K562 (cell line): ENCODE measurements at regions not wholly inside any gene's neighbourhood (a gene's known extent, or its start where the extent isn't known, plus 50 kb on each side); places are given as distances from the start of the nearest gene placed in this dataset.
"Not testable (repeated sequence)": the region's sequence is repeated elsewhere in the genome, so short reads cannot be mapped to it uniquely, and the experiment has no call there.

Experiments
- ARID3B ChIP-seq: fragments of 250-450 bp; sonication (Bioruptor Pico); IDR thresholded peaks from 2 replicates; pipeline ENCODE4 v1.4.0; 2020; ENCODE audit warnings: borderline replicate concordance
- CHD4 ChIP-seq: fragments of 200-600 bp; sonication (generic); IDR thresholded peaks from 3 replicates; pipeline ENCODE4 v1.6.1; 2012; ENCODE audit warnings: low read depth, mild to moderate bottlenecking, mixed read lengths, low read length, inconsistent platforms; ENCODE audit not compliant: insufficient read depth, insufficient replicate concordance, poor library complexity, severe bottlenecking
- CREB1 ChIP-seq, 2 experiments: sonication (generic) in 1 of 2; formaldehyde crosslinking in 1 of 2; IDR thresholded peaks; 2 replicates each; pipeline versions ENCODE4 v1.6.1 to v1.8.0; 2012 to 2022; ENCODE audit warnings: inconsistent platforms in 1 of 2, mild to moderate bottlenecking in 1 of 2, missing genetic modification reagents in 1 of 2, moderate library complexity in 1 of 2
- CSDE1 ChIP-seq, 2 experiments: fragments of 450-650 bp; IDR thresholded peaks; 2 replicates each; pipeline ENCODE4 v1.6.1; 2016; ENCODE audit warnings: mild to moderate bottlenecking in 1 of 2
- CTCF ChIP-seq, 3 experiments: IDR thresholded peaks in 2 of 3; conservative IDR thresholded peaks in 1 of 3; 2 replicates each; pipeline ENCODE4 v1.5.1; 2011 to 2012; ENCODE audit warnings: low read length in 3 of 3, mild to moderate bottlenecking in 3 of 3, control low read depth in 2 of 3, improper control_type of control experiment in 1 of 3, inconsistent platforms in 1 of 3, low read depth in 1 of 3, mixed read lengths in 1 of 3, moderate library complexity in 1 of 3; ENCODE audit not compliant: insufficient read depth in 2 of 3
- ELF1 ChIP-seq: fragments of 200-800 bp; sonication (Bioruptor generic); IDR thresholded peaks from 2 replicates; pipeline ENCODE4 v1.6.1; 2016; ENCODE audit warnings: missing genetic modification characterization, missing compliant biosample characterization
- EZH2 ChIP-seq: IDR thresholded peaks from 2 replicates; pipeline ENCODE4 v1.6.1; 2012; ENCODE audit warnings: low read depth, mild to moderate bottlenecking, inconsistent platforms, low read length, borderline replicate concordance
- GABPB1 ChIP-seq: sonication (generic); formaldehyde crosslinking; IDR thresholded peaks from 2 replicates; pipeline ENCODE4 v1.8.0; 2022; ENCODE audit warnings: mild to moderate bottlenecking, missing genetic modification reagents
- JUNB ChIP-seq: fragments of 450-650 bp; formaldehyde crosslinking; conservative IDR thresholded peaks from 2 replicates; pipeline ENCODE4 v1.4.0; 2020; ENCODE audit warnings: mild to moderate bottlenecking
- KLF13 ChIP-seq: fragments of 450-650 bp; IDR thresholded peaks from 2 replicates; pipeline ENCODE4 v1.6.1; 2016; ENCODE audit warnings: missing genetic modification characterization, low read depth, mild to moderate bottlenecking, missing compliant biosample characterization, moderate library complexity, borderline replicate concordance
- POLR2A ChIP-seq: fragments of 450-650 bp; conservative IDR thresholded peaks from 2 replicates; pipeline ENCODE4 v1.6.1; 2016
- POLR2AphosphoS5 ChIP-seq: IDR thresholded peaks from 2 replicates; pipeline ENCODE4 v1.6.1; 2011; ENCODE audit warnings: mild to moderate bottlenecking, low read depth, low read length, moderate library complexity; ENCODE audit not compliant: control insufficient read depth, insufficient read depth

DNA sequence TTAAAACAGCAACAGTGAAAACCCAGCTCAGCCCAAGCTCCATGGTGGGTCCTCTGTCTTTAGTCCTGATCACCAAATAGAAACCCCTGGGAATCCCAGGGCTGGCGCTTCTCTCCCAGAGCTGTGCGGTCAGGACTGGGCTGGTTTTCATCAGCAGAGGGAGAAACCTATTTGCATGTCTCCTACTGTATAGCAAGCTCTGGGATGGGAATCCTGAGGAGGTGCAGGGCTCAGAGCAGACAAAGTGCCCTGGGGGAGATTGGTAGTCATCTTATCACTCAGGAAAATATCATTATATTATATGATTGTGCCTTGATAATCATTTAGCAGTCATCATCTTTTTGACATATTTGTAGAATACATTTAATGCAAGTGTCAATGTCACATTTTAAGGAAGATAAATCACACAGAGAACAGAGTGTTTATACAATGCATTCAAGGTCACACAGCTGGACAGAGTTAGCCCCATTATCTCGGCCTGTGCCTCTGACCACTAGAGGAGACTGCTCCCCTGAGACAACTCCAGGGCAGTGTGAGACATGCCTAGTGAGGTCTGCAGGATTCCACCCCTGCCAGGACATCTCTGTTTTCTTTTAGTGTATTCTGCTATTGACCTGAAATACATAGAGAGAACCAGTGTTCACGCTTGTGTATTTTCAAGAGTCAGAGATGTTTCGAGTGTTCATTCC is 818.6 kb downstream of the TMEM121 start:
- TF ChIP-seq POLR2AphosphoS5; JUNB (CRISPR knock-in tag); EZH2; CTCF (IDR thresholded peaks at IDR 0.05 in 2 of 3, conservative IDR thresholded peaks at IDR 0.05 in 1 of 3; ENCODE audit: insufficient read depth in 2 of 3, low read depth in 1 of 3, low read length in 3 of 3); ARID3B; GABPB1 (CRISPR knock-in tag); CHD4; CSDE1 (IDR thresholded peaks at IDR 0.05); ELF1 (tag); CREB1 (IDR thresholded peaks at IDR 0.05); CREB1 (CRISPR knock-in tag; IDR thresholded peaks at IDR 0.05); KLF13 (tag); POLR2A: not testable (repeated sequence)
